H9 (cell line): ENCODE measurements at regions not wholly inside any gene's neighbourhood (a gene's known extent, or its start where the extent isn't known, plus 50 kb on each side); places are given as distances from the start of the nearest gene placed in this dataset.

Experiments
- DNase-seq: peaks from one replicate; pipeline ENCODE4 v3.0.0-alpha.2; 2017
- H2AFZ ChIP-seq: one replicate; pipeline ENCODE4 v1.6.1; 2013; ENCODE audit warnings: mild to moderate bottlenecking, low read length, control low read depth, moderate library complexity
- H2AK5ac ChIP-seq: 2 replicates; pipeline ENCODE4 v1.6.1; 2013; ENCODE audit warnings: low read length, control low read depth, mixed read lengths; ENCODE audit not compliant: insufficient read length
- H2BK120ac ChIP-seq: one replicate; pipeline ENCODE4 v1.6.1; 2013; ENCODE audit warnings: low read depth, mild to moderate bottlenecking, low read length, control low read depth, inconsistent platforms; ENCODE audit not compliant: poor library complexity, severe bottlenecking
- H2BK12ac ChIP-seq: 2 replicates; pipeline ENCODE4 v1.6.1; 2013; ENCODE audit warnings: low read length, control low read depth, mixed read lengths, low read depth; ENCODE audit not compliant: insufficient read length
- H2BK15ac ChIP-seq: 2 replicates; pipeline ENCODE4 v1.6.1; 2013; ENCODE audit warnings: low read depth, low read length, control low read depth
- H2BK20ac ChIP-seq: one replicate; pipeline ENCODE4 v1.6.1; 2013; ENCODE audit warnings: low read depth, mild to moderate bottlenecking, low read length, control low read depth, inconsistent platforms; ENCODE audit not compliant: poor library complexity, severe bottlenecking
- H2BK5ac ChIP-seq: 2 replicates; pipeline ENCODE4 v1.6.1; 2013; ENCODE audit warnings: low read length, control low read depth, mixed read lengths; ENCODE audit not compliant: insufficient read length
- H3K14ac ChIP-seq: 2 replicates; pipeline ENCODE4 v1.6.1; 2013; ENCODE audit warnings: low read length, control low read depth; ENCODE audit not compliant: insufficient read depth
- H3K18ac ChIP-seq: 2 replicates; pipeline ENCODE4 v1.6.1; 2013; ENCODE audit warnings: low read depth, mild to moderate bottlenecking, mixed read lengths, low read length, control low read depth; ENCODE audit not compliant: insufficient read length
- H3K23ac ChIP-seq: 2 replicates; pipeline ENCODE4 v1.6.1; 2013; ENCODE audit warnings: low read length, control low read depth, mixed read lengths, low read depth; ENCODE audit not compliant: insufficient read length
- H3K23me2 ChIP-seq: 2 replicates; pipeline ENCODE4 v1.6.1; 2013; ENCODE audit warnings: low read depth, mild to moderate bottlenecking, mixed read lengths, low read length, control low read depth; ENCODE audit not compliant: insufficient read length, poor library complexity, severe bottlenecking
- H3K27ac ChIP-seq: 2 replicates; pipeline ENCODE4 v1.5.1; 2013; ENCODE audit warnings: low read length, control low read depth, mixed read lengths, low read depth; ENCODE audit not compliant: insufficient read length
- H3K27me3 ChIP-seq: 2 replicates; pipeline ENCODE4 v1.6.1; 2013; ENCODE audit warnings: low read length, control low read depth, inconsistent platforms; ENCODE audit not compliant: insufficient read depth
- H3K4ac ChIP-seq: 2 replicates; pipeline ENCODE4 v1.6.1; 2013; ENCODE audit warnings: low read depth, mild to moderate bottlenecking, control low read depth, inconsistent platforms, low read length, moderate library complexity
- H3K4me1 ChIP-seq: 2 replicates; pipeline ENCODE4 v1.6.1; 2013; ENCODE audit warnings: low read length, control low read depth, inconsistent platforms; ENCODE audit not compliant: insufficient read depth
- H3K4me2 ChIP-seq: 2 replicates; pipeline ENCODE4 v1.6.1; 2013; ENCODE audit warnings: low read length, control low read depth, mixed read lengths; ENCODE audit not compliant: insufficient read length, insufficient read depth
- H3K56ac ChIP-seq: 2 replicates; pipeline ENCODE4 v1.6.1; 2013; ENCODE audit warnings: low read depth, mild to moderate bottlenecking, mixed read lengths, low read length, control low read depth; ENCODE audit not compliant: insufficient read length
- H3K79me1 ChIP-seq: 2 replicates; pipeline ENCODE4 v1.6.1; 2013; ENCODE audit warnings: low read depth, mild to moderate bottlenecking, moderate library complexity, low read length, control low read depth, inconsistent platforms; ENCODE audit not compliant: insufficient read depth, poor library complexity, severe bottlenecking
- H3K79me2 ChIP-seq: 2 replicates; pipeline ENCODE4 v1.6.1; 2013; ENCODE audit warnings: low read length, control low read depth, inconsistent platforms; ENCODE audit not compliant: insufficient read depth
- H3K9ac ChIP-seq: 2 replicates; pipeline ENCODE4 v1.6.1; 2013; ENCODE audit warnings: low read length, control low read depth, mixed read lengths; ENCODE audit not compliant: insufficient read length; ENCODE audit errors: extremely low read depth
- H3K9me3 ChIP-seq: one replicate; pipeline ENCODE4 v1.6.1; 2013; ENCODE audit warnings: low read depth, low read length, inconsistent platforms; ENCODE audit not compliant: control insufficient read depth
- H3T11ph ChIP-seq: one replicate; pipeline ENCODE4 v1.6.1; 2013; ENCODE audit warnings: mild to moderate bottlenecking, low read length, control low read depth, inconsistent platforms
- H4K20me1 ChIP-seq: one replicate; pipeline ENCODE4 v1.6.1; 2013; ENCODE audit not compliant: control insufficient read depth, insufficient read length, insufficient read depth
- H4K5ac ChIP-seq: 2 replicates; pipeline ENCODE4 v1.6.1; 2013; ENCODE audit warnings: low read depth, mild to moderate bottlenecking, mixed read lengths, low read length, control low read depth; ENCODE audit not compliant: insufficient read length
- H4K8ac ChIP-seq: replicated peaks from 2 replicates; pipeline ENCODE4 v1.6.1; 2013; ENCODE audit warnings: low read length, control low read depth, mixed read lengths, low read depth; ENCODE audit not compliant: insufficient read length
- H4K91ac ChIP-seq: 2 replicates; pipeline ENCODE4 v1.6.1; 2013; ENCODE audit warnings: low read depth, mild to moderate bottlenecking, moderate library complexity, mixed read lengths, low read length, control low read depth; ENCODE audit not compliant: insufficient read length
- H3K27ac Mint-ChIP-seq, 3 experiments: 2 replicates in 2 of 3; 3 replicates in 1 of 3; pipeline ENCODE4 v1.8.0; 2020 to 2021; ENCODE audit warnings: mixed read lengths in 3 of 3, mild to moderate bottlenecking in 1 of 3, moderate library complexity in 1 of 3
- H3K27me3 Mint-ChIP-seq: 2 replicates; pipeline ENCODE4 v1.8.0; 2021; ENCODE audit warnings: low read depth, mild to moderate bottlenecking, moderate library complexity, mixed read lengths
- H3K36me3 Mint-ChIP-seq, 3 experiments: 2 replicates in 2 of 3; 3 replicates in 1 of 3; pipeline ENCODE4 v1.8.0; 2020 to 2021; ENCODE audit warnings: low read depth in 3 of 3, mixed read lengths in 3 of 3; ENCODE audit not compliant: insufficient read depth in 1 of 3
- H3K4me1 Mint-ChIP-seq, 2 experiments: 2 replicates each; pipeline ENCODE4 v1.8.0; 2020; ENCODE audit warnings: mixed read lengths in 2 of 2
- H3K4me3 Mint-ChIP-seq, 2 experiments: 2 replicates in 1 of 2; 3 replicates in 1 of 2; pipeline ENCODE4 v1.8.0; 2020 to 2021; ENCODE audit warnings: mild to moderate bottlenecking in 2 of 2, mixed read lengths in 2 of 2, moderate library complexity in 1 of 2
- H3K9me3 Mint-ChIP-seq, 2 experiments: 2 replicates in 1 of 2; 3 replicates in 1 of 2; pipeline ENCODE4 v1.8.0; 2020; ENCODE audit warnings: mild to moderate bottlenecking in 2 of 2, mixed read lengths in 2 of 2, moderate library complexity in 1 of 2
- CTCF ChIP-seq: fragments of 200-600 bp; sonication (generic); conservative IDR thresholded peaks from 3 replicates; pipeline ENCODE4 v1.8.0; 2021; ENCODE audit warnings: antibody characterized with exemption, mild to moderate bottlenecking
- WGBS: extraction: QIAGEN DNeasy Blood & Tissue Kit; methylation state at CpG from one replicate; pipeline ENCODE4 v1.1.7; 2013; ENCODE audit warnings: missing lambda C conversion rate, low lambda C conversion rate, mixed read lengths; ENCODE audit not compliant: insufficient read length; ENCODE audit errors: extremely low coverage; 5-methylcytosine and 5-hydroxymethylcytosine counted together

GRCh38 chr5:98498028-98498427 is 275.4 kb upstream of the RGMB start:
- H3K27me3 ChIP-seq: no peaks in the 10 kb centered on the region
- H2BK20ac ChIP-seq: no peak overlapping the region
- H2BK15ac ChIP-seq: no peak overlapping the region
- H3K79me1 ChIP-seq: no peaks in the 10 kb centered on the region
- no peak for DNase-seq
- no peak overlapping the region for H4K91ac ChIP-seq
- H2AK5ac ChIP-seq: no peak overlapping the region
- H2BK120ac ChIP-seq: no peak overlapping the region
- H3K79me2 ChIP-seq: no peaks in the 10 kb centered on the region
- no peak overlapping the region for H3K27ac ChIP-seq
- no peak overlapping the region for H3K4me2 ChIP-seq
- no peaks in the 10 kb centered on the region for H3K27me3 Mint-ChIP-seq
- no peak overlapping the region for H2BK12ac ChIP-seq
- H3T11ph ChIP-seq: no peak overlapping the region
- peaks cover 1 to 3% of the 10 kb centered on the region in 2 experiments; a peak in 2 of 5 replicates for H3K9me3 Mint-ChIP-seq
- no peak overlapping the region for H3K56ac ChIP-seq
- H3K36me3 Mint-ChIP-seq: no peaks in the 10 kb centered on the region; a peak in 2 of 7 replicates
- H4K20me1 ChIP-seq: no peaks in the 10 kb centered on the region
- H3K27ac Mint-ChIP-seq: no peak overlapping the region
- no peak overlapping the region for H2AFZ ChIP-seq
- no peaks in the 10 kb centered on the region for H3K23me2 ChIP-seq
- H3K23ac ChIP-seq: no peak overlapping the region
- H3K4me1 Mint-ChIP-seq: peaks cover 12 to 13% of the 10 kb centered on the region in 2 experiments
- TF ChIP-seq CTCF: no peak
- H3K4ac ChIP-seq: no peak overlapping the region
- no peak overlapping the region for H4K5ac ChIP-seq
- H3K18ac ChIP-seq: no peak overlapping the region
- no peak overlapping the region for H3K4me3 Mint-ChIP-seq
- H3K14ac ChIP-seq: no peak overlapping the region
- H3K9me3 ChIP-seq: no peaks in the 10 kb centered on the region
- H3K4me1 ChIP-seq: no peaks in the 10 kb centered on the region
- no peak overlapping the region for H3K9ac ChIP-seq
- H2BK5ac ChIP-seq: no peak overlapping the region
- H4K8ac ChIP-seq: no peak overlapping the region
- no CpG with 5 or more reads among the region's 2 CpGs for WGBS
